ENCODE measurements at regions not wholly inside any gene's neighbourhood (a gene's known extent, or its start where the extent isn't known, plus 50 kb on each side); places are given as distances from the start of the nearest gene placed in this dataset.

GRCh38 chr4:126023896-126024295 is 709.1 kb downstream of the FAT4 start:
- no peak for TF ChIP-seq CTCF (IDR thresholded peaks at IDR 0.05; ENCODE audit: unreplicated experiment in 3 of 3)
- H3K4me3 Mint-ChIP-seq = no peak overlapping the region
- peaks cover 1% of the 10 kb centered on the region for H3K36me3 Mint-ChIP-seq (ENCODE audit: low read depth)
- peak overlapping the region in 2 of 3 experiments; percentile 70 to 79 for H3K27ac Mint-ChIP-seq
- H3K27me3 Mint-ChIP-seq (ENCODE audit: low read depth) = no peaks in the 10 kb centered on the region
- H3K9me3 Mint-ChIP-seq = peaks cover 3% of the 10 kb centered on the region
- H3K4me1 Mint-ChIP-seq = peaks cover 27% of the 10 kb centered on the region

- no peaks in the 10 kb centered on the region for H3K27me3 Mint-ChIP-seq (ENCODE audit: low read depth)
- TF ChIP-seq CTCF (IDR thresholded peaks at IDR 0.05; ENCODE audit: unreplicated experiment in 3 of 3) = no peak
- H3K9me3 Mint-ChIP-seq = peaks cover 20% of the 10 kb centered on the region
- peaks cover 4% of the 10 kb centered on the region for H3K36me3 Mint-ChIP-seq (ENCODE audit: low read depth)
- no peak overlapping the region for H3K27ac Mint-ChIP-seq
- H3K4me3 Mint-ChIP-seq = no peak overlapping the region
- H3K4me1 Mint-ChIP-seq = peaks cover 32% of the 10 kb centered on the region
These were observed 712.8 kb downstream of the FAT4 start for GRCh38 chr4:126027601-126028000.

- Mint-ChIP-seq H3K4me3 (no peak overlapping the region), H3K36me3 (ENCODE audit: low read depth) (peaks cover 4% of the 10 kb centered on the region), H3K4me1 (peaks cover 29% of the 10 kb centered on the region), H3K9me3 (peaks cover 27% of the 10 kb centered on the region), H3K27me3 (ENCODE audit: low read depth) (no peaks in the 10 kb centered on the region), H3K27ac (peak overlapping the region; percentile 35 to 89 (median 44))
- TF ChIP-seq CTCF (IDR thresholded peaks at IDR 0.05; ENCODE audit: unreplicated experiment in 3 of 3) = no peak
These were observed 714.1 kb downstream of the FAT4 start for GRCh38 chr4:126028876-126029275.

- no peak for TF ChIP-seq CTCF (IDR thresholded peaks at IDR 0.05; ENCODE audit: unreplicated experiment in 3 of 3)
- Mint-ChIP-seq H3K36me3 (ENCODE audit: low read depth) (no peaks in the 10 kb centered on the region), H3K27ac (no peak overlapping the region), H3K4me1 (peaks cover 4% of the 10 kb centered on the region), H3K27me3 (ENCODE audit: low read depth) (no peaks in the 10 kb centered on the region), H3K4me3 (no peak overlapping the region), H3K9me3 (peaks cover 10% of the 10 kb centered on the region)
These were observed 722.5 kb downstream of the FAT4 start for GRCh38 chr4:126037231-126037630.

- Mint-ChIP-seq H3K4me1 (peaks cover 4% of the 10 kb centered on the region), H3K4me3 (no peak overlapping the region), H3K27ac (peak overlapping the region; percentile 82 to 91 (median 85)), H3K36me3 (ENCODE audit: low read depth) (no peaks in the 10 kb centered on the region), H3K27me3 (ENCODE audit: low read depth) (no peaks in the 10 kb centered on the region), H3K9me3 (no peaks in the 10 kb centered on the region)
- no peak for TF ChIP-seq CTCF (IDR thresholded peaks at IDR 0.05; ENCODE audit: unreplicated experiment in 3 of 3)
These were observed 723.9 kb downstream of the FAT4 start for GRCh38 chr4:126038502-126039144.

GRCh38 chr4:126046081-126046614 is 731.4 kb downstream of the FAT4 start:
- Mint-ChIP-seq H3K27ac (no peak overlapping the region), H3K9me3 (peaks cover 14% of the 10 kb centered on the region), H3K27me3 (ENCODE audit: low read depth) (no peaks in the 10 kb centered on the region), H3K4me1 (peaks cover 3% of the 10 kb centered on the region), H3K4me3 (no peak overlapping the region), H3K36me3 (ENCODE audit: low read depth) (no peaks in the 10 kb centered on the region)
- no peak for TF ChIP-seq CTCF (IDR thresholded peaks at IDR 0.05; ENCODE audit: unreplicated experiment in 3 of 3)

Data from nephron (organoid).